K562 (cell line): ENCODE measurements at regions not wholly inside any gene's neighbourhood (a gene's known extent, or its start where the extent isn't known, plus 50 kb on each side); places are given as distances from the start of the nearest gene placed in this dataset.
A peak's percentile ranks its signal among the peaks of the same experiment; 100 is the strongest.

Experiments used
- ATAC-seq: fragments of 200-7000 bp; cut with Tn5 transposase; 3 replicates; pipeline ENCODE4 v1.9.1; 2020; ENCODE audit warnings: moderate library complexity
- BruUV-seq: library from RNA; stranded (reverse); fragments of 400-500 nt; replicated peaks from 2 replicates; lab custom pipeline; 2021; lab: Mats Ljungman, UMichigan
- CTCF ChIA-PET: fragments of 300-600 bp; formaldehyde crosslinking; extraction: SDS; loops from one replicate; lab custom pipeline; 2021; ENCODE audit warnings: low intra/inter-chr PET ratio; lab: Yijun Ruan, JAX
- POLR2A ChIA-PET: fragments of 300-600, 350-650 bp; sonication (Branson Sonifier 250); formaldehyde crosslinking; extraction: SDS; loops from one replicate; lab custom pipeline; 2021; ENCODE audit warnings: antibody characterized with exemption, inconsistent platforms; lab: Yijun Ruan, JAX
- DNase-seq, 4 experiments: peaks; one replicate each; pipeline versions ENCODE4 v3.0.0 to v3.0.0-alpha.2; 2011 to 2018; ENCODE audit warnings: low spot score in 3 of 4, mixed read lengths in 3 of 4; ENCODE audit errors: extremely low read depth in 1 of 4
- FAIRE-seq: peaks from 2 replicates; lab custom pipeline; 2011; peaks lifted over from hg19 to GRCh38; lab: Jason Lieb, UNC
- H2AFZ ChIP-seq: 2 replicates; pipeline ENCODE4 v1.6.0; 2011; ENCODE audit warnings: low read depth, low read length, control low read depth, inconsistent platforms
- H3K27ac ChIP-seq: fragments of 200-600 bp; 3 replicates; pipeline ENCODE4 v1.8.0; 2011; ENCODE audit warnings: low read depth, mild to moderate bottlenecking, control low read depth, inconsistent platforms, low read length, moderate library complexity, mixed read lengths; ENCODE audit errors: extremely low read depth
- H3K27me3 ChIP-seq, 2 experiments: fragments of 300-600 bp in 1 of 2; 2 replicates in 1 of 2; 3 replicates in 1 of 2; pipeline versions ENCODE4 v1.6.0 to v1.8.0; 2011; ENCODE audit warnings: inconsistent platforms in 2 of 2, low read length in 2 of 2, mild to moderate bottlenecking in 1 of 2, mixed read lengths in 1 of 2, moderate library complexity in 1 of 2; ENCODE audit not compliant: control insufficient read depth in 2 of 2, insufficient read depth in 2 of 2
- H3K36me3 ChIP-seq: fragments of 300-600 bp; 3 replicates; pipeline ENCODE4 v1.8.0; 2011; ENCODE audit warnings: mild to moderate bottlenecking, low read length, inconsistent platforms; ENCODE audit not compliant: control insufficient read depth, insufficient read depth
- H3K4me1 ChIP-seq, 2 experiments: fragments of 200-600 bp in 1 of 2; replicated peaks in 1 of 2; 2 replicates in 1 of 2; 3 replicates in 1 of 2; pipeline versions ENCODE4 v1.5.1 to v1.8.0; 2011; ENCODE audit warnings: inconsistent platforms in 2 of 2, low read length in 2 of 2, mild to moderate bottlenecking in 1 of 2, mixed read lengths in 1 of 2, moderate library complexity in 1 of 2; ENCODE audit not compliant: control insufficient read depth in 2 of 2, insufficient read depth in 2 of 2
- H3K4me2 ChIP-seq: 2 replicates; pipeline ENCODE4 v1.6.1; 2011; ENCODE audit warnings: low read length, control low read depth, inconsistent platforms, mixed read lengths; ENCODE audit not compliant: insufficient read depth
- H3K4me3 ChIP-seq: fragments of 200-600 bp; sonication (generic), shearing (Covaris generic); 2 replicates; pipeline ENCODE4 v1.5.1; 2016; ENCODE audit warnings: control low read depth, inconsistent platforms
- H3K79me2 ChIP-seq: fragments of 200-600 bp; 3 replicates; pipeline ENCODE4 v1.8.0; 2011; ENCODE audit warnings: low read length, inconsistent platforms; ENCODE audit not compliant: control insufficient read depth, insufficient read depth
- H3K9ac ChIP-seq, 2 experiments: 2 replicates each; pipeline versions ENCODE4 v1.6.0 to v1.6.1; 2011; ENCODE audit warnings: low read depth in 2 of 2, low read length in 2 of 2, control low read depth in 1 of 2, inconsistent platforms in 1 of 2, mild to moderate bottlenecking in 1 of 2, mixed read lengths in 1 of 2; ENCODE audit not compliant: insufficient read depth in 1 of 2
- H3K9me1 ChIP-seq: one replicate; pipeline ENCODE4 v1.6.0; 2011; ENCODE audit warnings: inconsistent platforms, mild to moderate bottlenecking, low read length, moderate library complexity; ENCODE audit not compliant: control insufficient read depth, insufficient read depth
- H3K9me3 ChIP-seq: replicated peaks from 2 replicates; pipeline ENCODE4 v1.5.1; 2011; ENCODE audit warnings: low read depth, low read length, inconsistent platforms; ENCODE audit not compliant: control insufficient read depth, insufficient read depth
- H4K20me1 ChIP-seq: replicated peaks from 2 replicates; pipeline ENCODE4 v1.6.1; 2011; ENCODE audit warnings: low read length, inconsistent platforms, mixed read lengths; ENCODE audit not compliant: control insufficient read depth, insufficient read depth
- E2F6 ChIP-seq, 2 experiments: IDR thresholded peaks; 2 replicates each; pipeline ENCODE4 v1.6.1; 2011; ENCODE audit warnings: borderline replicate concordance in 1 of 2, control low read depth in 1 of 2, low read depth in 1 of 2, low read length in 1 of 2, mild to moderate bottlenecking in 1 of 2, mixed read lengths in 1 of 2, moderate library complexity in 1 of 2; ENCODE audit not compliant: insufficient read depth in 1 of 2, insufficient read length in 1 of 2, poor library complexity in 1 of 2, severe bottlenecking in 1 of 2; ENCODE audit errors: extremely low read depth in 1 of 2
- ETV5 ChIP-seq: sonication (generic); formaldehyde crosslinking; IDR thresholded peaks from 2 replicates; pipeline ENCODE4 v1.4.0; 2020; ENCODE audit warnings: low read depth, mild to moderate bottlenecking, missing genetic modification reagents
- ILF3 ChIP-seq: fragments of 450-650 bp; IDR thresholded peaks from 2 replicates; pipeline ENCODE4 v1.6.1; 2018; ENCODE audit warnings: antibody characterized with exemption, mild to moderate bottlenecking, moderate library complexity, borderline replicate concordance
- PHB2 ChIP-seq: fragments of 450-650 bp; IDR thresholded peaks from 2 replicates; pipeline ENCODE4 v1.6.1; 2017; ENCODE audit warnings: low read depth
- RBM34 ChIP-seq: fragments of 200-400 bp; formaldehyde crosslinking; IDR thresholded peaks from 2 replicates; pipeline ENCODE4 v1.6.1; 2018; ENCODE audit warnings: low read length, borderline replicate concordance; ENCODE audit not compliant: insufficient read depth
- ZFP36 ChIP-seq: fragments of 150-350 bp; IDR thresholded peaks from 2 replicates; pipeline ENCODE4 v1.6.1; 2018; ENCODE audit warnings: low read length, low read depth; ENCODE audit not compliant: partially characterized antibody
- ZNF707 ChIP-seq: fragments of 250-450 bp; sonication (Bioruptor Pico); conservative IDR thresholded peaks from 2 replicates; pipeline ENCODE4 v1.8.0; 2022; ENCODE audit warnings: inconsistent platforms, mild to moderate bottlenecking, moderate library complexity
- WGBS: fragments of 100-300 bp; shearing (Covaris generic); methylation state at CpG from one replicate; pipeline ENCODE4 v1.1.6; 2016; ENCODE audit warnings: low coverage, mixed read lengths; ENCODE audit not compliant: insufficient coverage; ENCODE audit errors: missing lambda C conversion rate; 5-methylcytosine and 5-hydroxymethylcytosine counted together
- in situ Hi-C: fragments of 300-500 bp; cut with MboI; formaldehyde crosslinking; loops from 4 replicates; pipeline ENCODE4 v1.15.0; 2018; ENCODE audit warnings: inconsistent platforms, mixed read lengths
- intact Hi-C: fragments of 100-400 bp; cut with micrococcal nuclease; formaldehyde crosslinking; loops from 2 replicates; pipeline ENCODE4 v1.14.2; 2022

- intact Hi-C loops (no loop called here), in situ Hi-C loops (no loop called here)
- no peak overlapping the region for H3K4me3 ChIP-seq
- TF ChIP-seq ZNF707 (CRISPR knock-in tag) (no peak), ZFP36 (peak; percentile 65)
- DNase-seq (no peak), FAIRE-seq (no peak), ATAC-seq (no peak)
- no peaks in the 10 kb centered on the region for H4K20me1 ChIP-seq
- ChIA-PET POLR2A (interaction anchor here (3.8 kb wide), 1 partner anchor 15 kb away, joined by 13 read pairs; no protein-coding TSS in a partner anchor), CTCF (no interaction called here)
- no peaks in the 10 kb centered on the region for H3K9me1 ChIP-seq
- no peak overlapping the region for H3K27ac ChIP-seq
- no TSS peak for BruUV-seq
- no peak overlapping the region for H3K9ac ChIP-seq
- no peak overlapping the region for H2AFZ ChIP-seq
- no peak overlapping the region for H3K4me2 ChIP-seq
- H3K27me3 ChIP-seq: no peaks in the 10 kb centered on the region
- H3K9me3 ChIP-seq: no peaks in the 10 kb centered on the region
- H3K79me2 ChIP-seq: no peaks in the 10 kb centered on the region
- H3K4me1 ChIP-seq: no peaks in the 10 kb centered on the region
- no peaks in the 10 kb centered on the region for H3K36me3 ChIP-seq
These were observed 154.0 kb upstream of the LMNTD1 start for GRCh38 chr12:25707056-25707455.

GRCh38 chr12:25708661-25709060 is 155.6 kb upstream of the LMNTD1 start:
- Histone ChIP-seq H3K9me3 (no peaks in the 10 kb centered on the region), H2AFZ (no peak overlapping the region), H4K20me1 (no peaks in the 10 kb centered on the region), H3K4me1 (no peaks in the 10 kb centered on the region), H3K9ac (no peak overlapping the region), H3K4me3 (no peak overlapping the region), H3K27me3 (no peaks in the 10 kb centered on the region), H3K9me1 (no peaks in the 10 kb centered on the region), H3K27ac (no peak overlapping the region), H3K79me2 (no peaks in the 10 kb centered on the region), H3K4me2 (no peak overlapping the region), H3K36me3 (no peaks in the 10 kb centered on the region)
- no peak for FAIRE-seq
- POLR2A ChIA-PET: interaction anchor here (3.8 kb wide), 1 partner anchor 16 kb away, joined by 13 read pairs; no protein-coding TSS in a partner anchor
- 4% methylated on average over 2 of the region's 2 CpGs for WGBS
- no peak for ATAC-seq
- no TSS peak for BruUV-seq
- CTCF ChIA-PET: no interaction called here
- intact Hi-C loops (no loop called here), in situ Hi-C loops (no loop called here)
- no peak for TF ChIP-seq RBM34
- TF ChIP-seq ETV5 (CRISPR knock-in tag): no peak
- TF ChIP-seq ILF3: no peak
- no peak for TF ChIP-seq E2F6 (IDR thresholded peaks at IDR 0.05; ENCODE audit: borderline replicate concordance in 1 of 2, extremely low read depth in 1 of 2, insufficient read depth in 1 of 2, insufficient read length in 1 of 2, low read depth in 1 of 2, low read length in 1 of 2, poor library complexity in 1 of 2, severe bottlenecking in 1 of 2)
- no peak for TF ChIP-seq PHB2
- DNase-seq: no peak
